ENCODE measurements at regions not wholly inside any gene's neighbourhood (a gene's known extent, or its start where the extent isn't known, plus 50 kb on each side); places are given as distances from the start of the nearest gene placed in this dataset.

DNA sequence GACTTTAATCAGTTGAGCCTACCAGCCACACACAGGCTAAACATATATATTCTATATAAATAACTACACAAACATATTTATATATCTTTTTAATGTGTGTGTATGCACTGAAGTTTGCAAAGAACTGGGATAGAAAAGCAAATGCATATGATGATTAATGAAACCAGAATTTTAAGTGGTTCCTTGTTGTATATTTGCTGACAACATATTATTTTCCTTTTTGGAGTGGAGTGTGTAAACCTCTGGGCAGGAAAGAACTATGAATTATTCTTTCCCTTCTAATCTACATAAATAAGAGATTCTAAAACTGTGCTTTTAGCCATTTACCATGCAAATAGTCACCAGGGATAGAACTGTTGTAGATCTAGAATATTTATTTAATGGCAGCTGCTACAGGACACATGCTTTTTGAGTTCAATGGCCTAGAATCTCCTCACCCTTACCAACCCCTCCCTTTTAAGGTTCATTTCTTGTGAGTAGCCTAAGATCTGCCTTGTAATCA lies 187.6 kb downstream of the BACH1 start:
- ChIA-PET POLR2A (no interaction called here), CTCF (ENCODE audit: unreplicated experiment) (no interaction called here)
- Histone ChIP-seq H3K4me3 (ENCODE audit: low read depth, low read length, poor library complexity, severe bottlenecking) (no peak overlapping the region), H2AFZ (ENCODE audit: low read length) (no peak overlapping the region), H3K27ac (ENCODE audit: low read depth, low read length, poor library complexity, severe bottlenecking) (no peak overlapping the region), H3K79me2 (ENCODE audit: insufficient read depth, low read depth, low read length) (no peaks in the 10 kb centered on the region), H3K9me2 (ENCODE audit: insufficient read depth, low read length) (no peaks in the 10 kb centered on the region), H3K4me2 (ENCODE audit: low read length) (no peak overlapping the region), H3K4me1 (ENCODE audit: insufficient read depth, low read length, poor library complexity, severe bottlenecking) (no peaks in the 10 kb centered on the region), H4K20me1 (ENCODE audit: insufficient read depth, low read length) (no peaks in the 10 kb centered on the region), H3K36me3 (ENCODE audit: insufficient read depth, low read length) (no peaks in the 10 kb centered on the region), H3K9me3 (ENCODE audit: low read length) (no peaks in the 10 kb centered on the region)
- no TSS peak for BruUV-seq (replicated peaks)
- TF ChIP-seq, protein P1, sequence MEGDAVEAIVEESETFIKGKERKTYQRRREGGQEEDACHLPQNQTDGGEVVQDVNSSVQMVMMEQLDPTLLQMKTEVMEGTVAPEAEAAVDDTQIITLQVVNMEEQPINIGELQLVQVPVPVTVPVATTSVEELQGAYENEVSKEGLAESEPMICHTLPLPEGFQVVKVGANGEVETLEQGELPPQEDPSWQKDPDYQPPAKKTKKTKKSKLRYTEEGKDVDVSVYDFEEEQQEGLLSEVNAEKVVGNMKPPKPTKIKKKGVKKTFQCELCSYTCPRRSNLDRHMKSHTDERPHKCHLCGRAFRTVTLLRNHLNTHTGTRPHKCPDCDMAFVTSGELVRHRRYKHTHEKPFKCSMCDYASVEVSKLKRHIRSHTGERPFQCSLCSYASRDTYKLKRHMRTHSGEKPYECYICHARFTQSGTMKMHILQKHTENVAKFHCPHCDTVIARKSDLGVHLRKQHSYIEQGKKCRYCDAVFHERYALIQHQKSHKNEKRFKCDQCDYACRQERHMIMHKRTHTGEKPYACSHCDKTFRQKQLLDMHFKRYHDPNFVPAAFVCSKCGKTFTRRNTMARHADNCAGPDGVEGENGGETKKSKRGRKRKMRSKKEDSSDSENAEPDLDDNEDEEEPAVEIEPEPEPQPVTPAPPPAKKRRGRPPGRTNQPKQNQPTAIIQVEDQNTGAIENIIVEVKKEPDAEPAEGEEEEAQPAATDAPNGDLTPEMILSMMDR (conservative IDR thresholded peaks at IDR 0.05; ENCODE audit: low read length): no peak
- no peak for TF ChIP-seq EZH2phosphoT487 (IDR thresholded peaks at IDR 0.05; ENCODE audit: borderline replicate concordance, low read depth, low read length)
- DNase-seq (ENCODE audit: low spot score): no peak
- intact Hi-C loops (cut with micrococcal nuclease; ENCODE audit: unreplicated experiment): no loop called here
